ENCODE measurements at regions not wholly inside any gene's neighbourhood (a gene's known extent, or its start where the extent isn't known, plus 50 kb on each side); places are given as distances from the start of the nearest gene placed in this dataset.
"Not testable (repeated sequence)": the region's sequence is repeated elsewhere in the genome, so short reads cannot be mapped to it uniquely, and the experiment has no call there.

DNA sequence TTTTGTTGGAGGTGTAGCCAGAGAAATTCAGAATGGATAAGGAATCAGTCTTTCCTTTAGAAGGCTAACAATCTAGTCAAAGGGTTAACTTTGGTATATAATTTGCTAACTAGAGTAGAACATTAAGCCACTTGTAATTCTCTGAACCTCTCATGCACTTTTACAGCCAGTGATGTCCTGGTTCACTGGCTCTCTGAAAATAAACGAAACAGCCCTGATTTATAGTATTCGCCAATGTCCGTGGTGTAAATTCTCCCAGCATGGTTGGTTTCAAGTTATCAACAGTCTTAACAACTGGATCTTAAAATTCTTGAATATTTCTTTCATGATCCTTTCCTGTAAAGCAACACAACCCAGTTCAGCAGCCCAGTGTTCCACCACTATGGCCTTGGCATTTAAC lies 500.4 kb upstream of the CDIN1 start:
- no peak for DNase-seq

- DNase-seq = no peak
Observed at GRCh38 chr15:36080759-36081158, 498.7 kb upstream of the CDIN1 start.

- DNase-seq = no peak
Observed at GRCh38 chr15:36090286-36090946, 489.0 kb upstream of the CDIN1 start.

- peak; percentile 30 for DNase-seq
Observed at GRCh38 chr15:36106640-36107335, 472.6 kb upstream of the CDIN1 start.

DNA sequence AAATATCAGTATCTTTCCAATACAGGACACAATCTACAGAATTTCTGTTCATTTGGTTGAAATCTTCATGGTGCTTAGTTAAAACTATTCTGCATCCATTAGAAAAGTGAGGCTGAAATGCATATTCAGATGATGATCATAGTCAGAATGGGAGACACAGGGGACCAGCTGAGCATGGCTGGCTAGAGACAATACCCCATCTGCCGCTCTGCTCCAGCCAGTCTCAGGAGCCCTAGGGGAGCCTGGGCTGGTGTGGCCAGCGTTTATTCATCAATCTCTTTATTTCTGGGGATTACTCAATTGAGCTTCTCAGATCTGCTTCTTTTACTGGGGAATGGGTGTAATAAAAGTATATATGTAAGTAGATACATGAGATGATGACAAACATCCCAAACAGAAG lies 470.9 kb upstream of the CDIN1 start:
- no peak for DNase-seq

- no peak for DNase-seq
Observed at GRCh38 chr15:36109943-36110658, 469.3 kb upstream of the CDIN1 start.

DNA sequence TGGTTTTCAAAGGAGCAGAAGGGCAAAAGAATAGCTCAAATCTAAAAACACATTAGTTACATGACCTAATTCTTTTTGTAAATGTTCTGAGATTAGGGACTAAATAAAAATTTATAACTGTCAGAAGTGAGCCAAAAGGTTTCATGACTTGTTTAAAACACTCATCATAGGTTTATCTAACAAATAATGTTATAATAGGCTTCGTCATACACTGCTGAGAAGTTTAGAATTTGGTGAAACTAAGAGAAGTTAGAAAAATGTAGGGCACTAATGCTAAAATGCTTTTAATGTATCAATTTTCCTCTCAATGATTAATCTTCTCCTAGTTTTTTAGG lies 468.8 kb upstream of the CDIN1 start:
- no peak for DNase-seq

- no peak for DNase-seq
Observed at GRCh38 chr15:36117296-36117787, 462.1 kb upstream of the CDIN1 start.

DNA sequence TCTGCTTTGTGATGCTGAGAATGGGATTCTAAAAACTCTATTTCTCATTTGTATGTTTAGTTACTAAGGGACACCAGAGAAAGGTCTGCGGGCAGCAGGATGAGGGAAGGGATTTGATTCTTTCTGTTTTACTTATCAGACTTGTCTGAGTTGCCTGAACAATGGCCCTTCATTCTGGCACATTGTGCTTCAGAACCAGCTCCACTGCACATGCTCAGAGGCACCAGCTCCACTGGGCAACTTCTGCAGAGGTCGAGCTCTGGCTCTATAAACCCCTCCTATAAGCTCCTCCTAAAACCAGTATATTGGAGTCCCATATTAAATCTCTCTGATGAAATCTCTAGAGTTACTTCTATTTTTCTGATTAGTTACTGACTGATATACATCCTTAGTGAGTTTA lies 453.2 kb upstream of the CDIN1 start:
- DNase-seq = no peak

DNA sequence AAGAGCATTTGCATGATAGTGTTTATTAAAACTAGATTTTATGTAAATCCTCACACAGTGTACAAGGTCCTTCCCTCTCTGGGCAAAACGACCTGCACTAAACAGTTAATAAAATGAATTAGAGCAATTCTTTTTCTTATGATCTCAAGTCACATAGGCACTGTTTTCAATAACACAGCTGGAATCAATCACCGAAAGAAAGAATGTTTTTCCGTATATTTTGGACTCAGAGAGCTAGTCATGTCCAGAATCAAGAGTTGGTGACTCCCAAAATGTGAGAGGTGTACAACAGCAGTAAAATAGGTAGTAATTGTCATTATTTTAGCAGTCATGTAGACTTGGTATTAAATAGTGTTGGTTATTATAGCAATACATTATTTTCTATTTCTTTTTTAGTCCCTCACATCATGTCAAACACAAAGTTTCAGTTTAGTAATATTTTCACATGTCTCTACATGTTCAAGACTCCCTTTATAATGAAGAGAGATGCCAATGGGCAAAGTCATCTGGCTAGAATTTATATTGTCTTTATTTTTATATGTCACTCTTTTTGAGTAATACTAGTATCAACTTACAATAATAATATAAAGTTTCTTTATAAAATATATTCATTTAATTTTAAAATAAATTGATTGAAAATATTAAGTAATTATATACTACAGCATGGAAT lies 448.6 kb upstream of the CDIN1 start:
- DNase-seq = peak; percentile 7

DNA sequence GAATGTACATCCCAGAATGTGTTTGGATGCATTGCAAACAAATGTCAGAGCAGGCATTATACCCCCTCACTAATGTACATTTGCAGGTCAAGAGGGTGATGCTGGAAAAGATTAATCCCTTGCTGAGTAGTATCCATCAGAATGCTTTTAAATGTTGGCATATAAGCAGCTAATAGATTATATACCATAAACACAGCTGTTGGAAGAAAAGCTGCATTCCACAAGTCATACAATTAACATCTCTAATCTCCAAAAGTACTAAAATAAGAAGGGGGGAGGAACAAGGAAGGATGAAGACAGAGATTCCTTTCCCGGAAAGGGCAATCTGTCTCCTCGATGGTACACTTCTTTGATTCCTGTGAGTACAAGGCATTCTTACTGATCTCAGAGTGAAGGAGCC lies 445.7 kb upstream of the CDIN1 start:
- DNase-seq = no peak

DNA sequence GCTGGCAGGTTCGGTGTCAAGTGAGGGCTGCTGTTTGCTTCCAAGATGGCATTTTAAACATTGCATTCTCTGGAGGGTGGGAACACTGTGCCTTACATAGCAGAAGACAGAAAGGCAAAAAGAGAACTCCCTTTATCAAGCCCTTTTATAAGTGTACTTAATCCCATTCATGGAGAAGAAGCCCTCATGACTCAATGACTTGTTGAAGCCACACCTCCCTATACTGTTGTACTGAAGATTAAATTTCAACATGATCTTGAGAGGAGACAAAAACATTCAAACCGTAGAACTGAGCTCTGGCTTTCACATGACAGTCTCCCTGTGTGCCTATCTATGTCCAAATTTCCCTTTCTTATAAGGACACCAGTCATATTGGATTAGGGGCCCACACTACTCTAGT lies 443.4 kb upstream of the CDIN1 start:
- no peak for DNase-seq

DNA sequence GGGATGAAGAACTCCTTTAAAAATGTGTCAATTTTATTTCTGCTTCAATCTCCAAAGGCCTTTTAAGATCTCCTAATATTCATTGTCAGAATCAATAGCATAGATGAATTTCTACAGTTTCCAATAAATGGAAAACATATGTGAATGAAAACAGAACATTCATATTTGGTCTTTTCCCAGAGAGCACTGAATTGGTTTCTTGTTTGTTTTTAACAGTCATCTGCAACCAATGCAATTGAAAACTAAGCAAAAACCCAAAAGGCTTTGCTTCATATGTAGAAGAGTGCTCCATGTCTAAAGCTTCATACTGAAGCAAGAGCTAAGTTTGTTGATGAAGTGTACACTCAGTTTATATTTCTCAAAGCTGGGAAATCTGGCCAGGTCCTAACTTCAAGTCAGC lies 426.5 kb upstream of the CDIN1 start:
- DNase-seq = peak; percentile 28

DNA sequence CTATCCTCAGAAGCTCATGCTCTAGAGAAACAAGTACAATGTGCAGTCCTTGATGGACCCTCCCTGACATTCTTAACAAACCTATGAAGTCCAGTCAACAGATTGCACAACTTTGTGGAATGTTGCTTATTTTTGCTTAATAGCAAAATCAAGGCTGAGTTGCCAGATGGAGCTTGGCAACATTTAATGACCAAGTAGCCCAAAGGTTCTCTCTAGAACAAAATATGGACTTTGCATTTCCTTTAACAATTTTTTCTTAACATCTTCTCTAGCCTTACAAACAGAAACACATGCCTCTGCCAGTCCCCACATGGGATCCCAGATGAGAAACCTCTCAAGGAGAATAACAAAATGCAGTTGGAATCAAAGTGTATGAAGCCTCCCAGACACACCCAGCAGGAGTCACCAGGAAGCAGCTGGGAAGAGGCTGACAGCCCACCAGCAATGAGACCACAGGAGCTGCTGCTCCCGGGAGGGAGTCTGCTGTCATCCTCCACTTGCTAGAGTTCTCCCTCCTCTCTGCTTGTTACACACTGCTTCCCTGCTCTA lies 422.5 kb upstream of the CDIN1 start:
- peak; percentile 76 for DNase-seq

DNA sequence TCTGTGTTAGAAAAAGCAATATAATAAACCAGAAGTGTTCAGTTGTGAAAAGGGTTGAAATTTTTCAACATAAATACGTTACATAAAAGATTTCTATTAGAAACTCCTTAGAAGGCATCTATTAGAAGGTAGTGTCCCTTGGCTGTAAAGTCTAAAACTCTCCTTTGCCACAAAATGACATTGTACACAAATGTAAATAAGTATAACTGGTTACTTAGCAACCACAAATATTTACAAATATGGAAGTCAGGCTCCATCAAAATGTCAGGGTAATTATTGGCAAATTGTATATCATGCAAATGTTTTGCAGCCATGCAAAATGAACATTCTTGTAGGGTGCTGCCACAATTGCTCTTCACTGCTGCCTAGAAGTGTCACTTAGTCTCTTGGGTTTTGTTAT lies 419.1 kb upstream of the CDIN1 start:
- DNase-seq = no peak

DNA sequence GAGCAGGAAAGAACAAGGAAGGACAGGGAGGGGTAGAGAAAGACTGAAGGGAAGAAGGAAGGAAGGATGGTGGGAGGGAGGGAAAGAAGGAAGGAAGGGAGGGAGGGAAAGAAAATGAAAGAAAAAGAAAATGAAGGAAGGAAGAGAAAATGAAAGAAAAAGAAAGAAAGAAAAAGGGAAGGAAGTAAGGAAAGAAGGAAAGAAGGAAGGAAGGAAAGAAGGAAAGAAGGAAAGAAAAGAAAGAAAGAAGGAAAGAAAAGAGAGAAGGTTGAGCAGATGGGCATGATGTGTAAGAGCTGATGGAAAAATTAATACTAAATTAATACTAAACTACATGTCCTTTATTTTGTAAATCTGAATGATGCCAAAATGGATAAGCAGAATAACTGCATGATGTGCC lies 418.3 kb upstream of the CDIN1 start:
- no peak for DNase-seq

DNA sequence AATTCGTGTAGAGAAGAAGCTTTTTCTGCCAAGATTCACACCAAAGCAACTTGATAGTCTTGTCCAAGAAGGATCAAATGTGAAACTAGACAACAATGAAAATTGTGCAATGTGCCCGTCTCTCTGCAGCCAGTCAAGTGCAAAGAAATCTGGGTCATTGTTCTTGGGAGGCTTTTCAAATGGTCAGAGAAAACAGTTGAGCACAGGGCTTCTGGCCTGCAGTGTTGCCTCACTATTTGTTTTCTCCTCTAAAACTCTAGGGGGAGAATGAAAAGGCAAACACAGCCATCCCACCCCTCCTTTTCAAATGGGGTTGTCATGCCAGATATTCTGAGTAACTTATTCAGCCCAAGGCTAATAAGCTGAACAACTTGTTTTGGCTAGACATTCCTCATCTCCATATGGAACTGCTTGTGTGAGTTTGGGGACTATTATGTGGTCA lies 417.6 kb upstream of the CDIN1 start:
- DNase-seq = peak; percentile 84

DNA sequence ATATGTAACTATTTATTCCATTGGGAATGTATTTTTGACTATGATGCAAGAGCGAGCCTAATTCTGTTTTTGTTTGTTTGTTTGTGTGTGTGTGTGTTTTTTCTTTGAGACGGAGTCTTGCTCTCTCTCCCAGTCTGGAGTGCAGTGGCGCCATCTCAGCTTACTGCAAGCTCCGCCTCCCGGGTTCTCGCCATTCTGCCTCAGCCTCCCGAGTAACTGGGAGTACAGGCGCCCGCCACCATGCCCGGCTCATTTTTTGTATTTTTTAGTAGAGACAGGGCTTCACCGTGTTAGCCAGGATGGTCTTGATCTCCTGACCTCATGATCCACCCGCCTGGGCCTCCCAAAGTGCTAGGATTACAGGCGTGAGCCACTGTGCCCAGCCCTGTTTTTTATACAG lies 415.4 kb upstream of the CDIN1 start:
- DNase-seq = not testable (repeated sequence)

DNA sequence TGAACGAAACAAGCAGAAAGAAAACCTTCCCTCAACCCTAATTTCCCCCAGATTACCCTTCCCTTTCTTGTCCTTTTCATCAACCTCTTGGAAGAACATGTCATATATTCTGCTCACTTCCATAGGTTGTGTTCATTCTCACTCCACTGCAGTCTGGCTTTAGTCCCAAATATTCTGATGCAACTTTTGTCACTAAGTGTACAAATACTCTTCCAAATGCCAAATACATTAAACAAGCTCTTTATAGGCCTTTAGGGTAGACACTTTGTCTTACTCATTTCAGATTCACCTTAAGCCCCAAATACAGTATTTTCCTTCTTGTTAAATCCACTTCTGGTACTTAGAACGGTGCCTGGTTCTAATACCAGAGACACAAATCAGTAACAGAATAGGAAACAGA lies 406.5 kb upstream of the CDIN1 start:
- no peak for DNase-seq

DNA sequence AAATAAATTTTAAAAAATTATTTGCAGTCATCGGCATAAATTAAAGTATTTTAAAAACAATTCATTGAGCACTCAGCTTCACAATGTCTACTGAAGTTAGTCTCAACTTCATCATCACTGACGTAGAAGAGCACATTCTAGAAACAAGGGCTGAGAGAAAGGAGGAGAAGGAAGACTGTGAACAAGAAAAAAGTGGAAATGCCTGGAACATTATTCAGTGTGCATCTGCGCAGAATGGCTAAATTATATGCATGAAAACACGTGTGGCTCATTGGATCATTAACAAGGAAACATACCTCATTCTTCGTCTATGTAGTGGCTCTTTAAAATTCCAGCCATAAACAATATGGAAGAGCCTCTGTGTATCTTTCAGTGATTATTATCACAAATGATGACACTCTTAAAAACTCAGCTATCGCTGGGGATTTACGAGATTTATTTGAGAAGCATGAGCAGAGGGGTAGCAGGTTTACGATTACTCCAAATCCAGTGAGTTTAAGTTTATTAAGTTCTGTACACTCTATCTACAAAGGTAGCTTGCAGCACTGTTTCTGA lies 404.2 kb upstream of the CDIN1 start:
- DNase-seq = peak; percentile 32

DNA sequence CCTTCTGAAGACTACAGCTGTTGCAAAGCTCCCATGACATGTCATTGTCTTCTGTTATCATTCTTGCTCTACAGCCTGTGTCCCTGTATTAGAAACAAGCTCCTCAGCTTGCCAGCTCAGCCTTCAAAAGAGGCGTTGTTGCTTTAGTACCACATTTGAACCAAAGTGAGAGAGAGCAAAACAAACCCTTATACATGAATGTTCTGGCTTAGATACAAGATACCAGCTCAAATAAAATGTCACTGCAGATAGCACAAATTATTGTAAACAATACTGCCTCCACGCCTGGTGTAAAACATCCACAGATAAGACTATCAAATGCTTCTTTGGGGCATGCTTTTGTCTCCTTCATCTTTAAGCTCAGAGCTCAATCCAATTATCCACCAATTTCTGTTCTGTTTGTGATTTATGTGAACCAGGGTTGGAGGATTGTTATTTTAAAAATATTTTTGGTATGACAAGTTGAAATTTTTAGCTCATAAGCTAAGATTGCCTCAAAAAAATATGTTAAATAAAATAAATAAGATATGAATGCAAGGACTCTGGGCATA lies 403.6 kb upstream of the CDIN1 start:
- DNase-seq = no peak
